ENCODE measurements at regions not wholly inside any gene's neighbourhood (a gene's known extent, or its start where the extent isn't known, plus 50 kb on each side); places are given as distances from the start of the nearest gene placed in this dataset.

GRCh38 chr20:52490711-52491430, 299.3 kb upstream of the ZFP64 start:
- peak; percentile 92 for DNase-seq (ENCODE audit: low read depth)

- DNase-seq (ENCODE audit: low read depth) = peak; percentile 79
Measured at GRCh38 chr20:52484438-52484837, 292.9 kb upstream of the ZFP64 start.

GRCh38 chr20:52483382-52483781, 291.8 kb upstream of the ZFP64 start:
- DNase-seq (ENCODE audit: low read depth) = no peak

GRCh38 chr20:52482044-52482443, 290.5 kb upstream of the ZFP64 start:
- DNase-seq (ENCODE audit: low read depth) = no peak

GRCh38 chr20:52481443-52481842, 289.9 kb upstream of the ZFP64 start:
- peak; percentile 38 for DNase-seq (ENCODE audit: low read depth)

GRCh38 chr20:52476074-52476750, 284.6 kb upstream of the ZFP64 start:
- no peak for DNase-seq (ENCODE audit: low read depth)

GRCh38 chr20:52473186-52473585, 281.6 kb upstream of the ZFP64 start:
- DNase-seq (ENCODE audit: low read depth) = no peak

GRCh38 chr20:52470561-52470960, 279.0 kb upstream of the ZFP64 start:
- DNase-seq (ENCODE audit: low read depth) = no peak

GRCh38 chr20:52469128-52469527, 277.5 kb upstream of the ZFP64 start:
- DNase-seq (ENCODE audit: low read depth) = no peak

GRCh38 chr20:52465991-52466390, 274.4 kb upstream of the ZFP64 start:
- DNase-seq (ENCODE audit: low read depth) = no peak

GRCh38 chr20:52461582-52461981, 270.0 kb upstream of the ZFP64 start:
- DNase-seq (ENCODE audit: low read depth) = peak; percentile 31

- no peak for DNase-seq (ENCODE audit: low read depth)
Measured at GRCh38 chr20:52459150-52459549, 267.6 kb upstream of the ZFP64 start.

GRCh38 chr20:52457826-52458225, 266.2 kb upstream of the ZFP64 start:
- peak; percentile 46 for DNase-seq (ENCODE audit: low read depth)

GRCh38 chr20:52454660-52455059, 263.1 kb upstream of the ZFP64 start:
- peak; percentile 86 for DNase-seq (ENCODE audit: low read depth)

- DNase-seq (ENCODE audit: low read depth) = no peak
Measured at GRCh38 chr20:52448513-52449232, 257.1 kb upstream of the ZFP64 start.

- DNase-seq (ENCODE audit: low read depth) = no peak
Measured at GRCh38 chr20:52447225-52447551, 255.6 kb upstream of the ZFP64 start.

- peak; percentile 17 for DNase-seq (ENCODE audit: low read depth)
Measured at GRCh38 chr20:52446421-52447224, 255.0 kb upstream of the ZFP64 start.

GRCh38 chr20:52444455-52444854, 252.9 kb upstream of the ZFP64 start:
- no peak for DNase-seq (ENCODE audit: low read depth)

- no peak for DNase-seq (ENCODE audit: low read depth)
Measured at GRCh38 chr20:52443874-52444273, 252.3 kb upstream of the ZFP64 start.

GRCh38 chr20:52441710-52442109, 250.1 kb upstream of the ZFP64 start:
- no peak for DNase-seq (ENCODE audit: low read depth)

GRCh38 chr20:52439375-52439774, 247.8 kb upstream of the ZFP64 start:
- DNase-seq (ENCODE audit: low read depth) = no peak

GRCh38 chr20:52438326-52438963, 246.9 kb upstream of the ZFP64 start:
- DNase-seq (ENCODE audit: low read depth) = no peak

All from EH (cell line).